SK-N-SH (cell line): ENCODE measurements at regions not wholly inside any gene's neighbourhood (a gene's known extent, or its start where the extent isn't known, plus 50 kb on each side); places are given as distances from the start of the nearest gene placed in this dataset.

Experiments used
- CTCF ChIA-PET: fragments of 300-600, 350-600 bp; formaldehyde crosslinking; extraction: SDS; loops from one replicate; lab custom pipeline; 2021; lab: Yijun Ruan, JAX
- POLR2A ChIA-PET: fragments of 350-600 bp; sonication (Branson Sonifier 250); formaldehyde crosslinking; extraction: SDS; loops from one replicate; lab custom pipeline; 2020; ENCODE audit warnings: antibody characterized with exemption, inconsistent platforms; lab: Yijun Ruan, JAX
- DNase-seq: peaks from one replicate; pipeline ENCODE4 v3.0.0; 2012
- H2AFZ ChIP-seq: fragments of 200-600 bp; sonication (generic); 2 replicates; pipeline ENCODE4 v1.8.1; 2016; ENCODE audit warnings: antibody characterized with exemption, mild to moderate bottlenecking, low read depth
- H3F3A ChIP-seq: fragments of 200-600 bp; sonication (generic); replicated peaks from 2 replicates; pipeline ENCODE3; 2016; ENCODE audit warnings: antibody characterized with exemption, mild to moderate bottlenecking; ENCODE audit not compliant: insufficient read depth
- H3K27ac ChIP-seq, 2 experiments: fragments of 200-500 bp in 1 of 2; fragments of 200-600 bp in 1 of 2; sonication (Bioruptor generic) in 1 of 2; sonication (generic), shearing (Covaris generic) in 1 of 2; 2 replicates each; pipeline versions ENCODE4 v1.5.1 to v1.6.1; 2014 to 2016; ENCODE audit warnings: low read depth in 2 of 2, inconsistent platforms in 1 of 2, low read length in 1 of 2, mild to moderate bottlenecking in 1 of 2, mixed read lengths in 1 of 2
- H3K27me3 ChIP-seq: fragments of 200-600 bp; sonication (generic), shearing (Covaris generic); 2 replicates; pipeline ENCODE4 v1.6.1; 2016; ENCODE audit warnings: mixed run types; ENCODE audit not compliant: insufficient read depth
- H3K36me3 ChIP-seq, 2 experiments: fragments of 200-500 bp in 1 of 2; fragments of 200-600 bp in 1 of 2; sonication (Bioruptor generic) in 1 of 2; sonication (generic) in 1 of 2; replicated peaks in 1 of 2; 2 replicates each; pipeline versions ENCODE3 to v1.5.1; 2014 to 2016; ENCODE audit warnings: low read length in 1 of 2, mild to moderate bottlenecking in 1 of 2; ENCODE audit not compliant: insufficient read depth in 2 of 2, control insufficient read depth in 1 of 2
- H3K4me1 ChIP-seq, 2 experiments: fragments of 200-500 bp in 1 of 2; fragments of 200-600 bp in 1 of 2; sonication (Bioruptor generic) in 1 of 2; sonication (generic), shearing (Covaris generic) in 1 of 2; 2 replicates each; pipeline versions ENCODE4 v1.5.1 to v1.6.1; 2014 to 2016; ENCODE audit warnings: low read depth in 1 of 2, low read length in 1 of 2, mixed run types in 1 of 2; ENCODE audit not compliant: insufficient read depth in 2 of 2, control insufficient read depth in 1 of 2
- H3K4me2 ChIP-seq: fragments of 200-600 bp; sonication (generic), shearing (Covaris generic); 2 replicates; pipeline ENCODE4 v1.6.1; 2017; ENCODE audit warnings: mixed run types
- H3K4me3 ChIP-seq, 2 experiments: fragments of 200-500 bp in 1 of 2; fragments of 200-600 bp in 1 of 2; sonication (Bioruptor generic) in 1 of 2; sonication (generic), shearing (Covaris generic) in 1 of 2; 2 replicates each; pipeline versions ENCODE4 v1.5.1 to v1.8.1; 2014 to 2016; ENCODE audit warnings: low read depth in 2 of 2, inconsistent platforms in 1 of 2, low read length in 1 of 2, mild to moderate bottlenecking in 1 of 2, mixed read lengths in 1 of 2, moderate library complexity in 1 of 2
- H3K79me2 ChIP-seq: fragments of 200-600 bp; sonication (generic); 2 replicates; pipeline ENCODE4 v1.8.1; 2017; ENCODE audit warnings: mild to moderate bottlenecking; ENCODE audit not compliant: insufficient read depth
- H3K9ac ChIP-seq: fragments of 200-600 bp; sonication (generic); 2 replicates; pipeline ENCODE4 v1.6.1; 2017; ENCODE audit warnings: mixed run types
- H3K9me2 ChIP-seq: fragments of 200-600 bp; sonication (generic); 2 replicates; pipeline ENCODE4 v1.6.1; 2017; ENCODE audit warnings: mixed run types
- H3K9me3 ChIP-seq: fragments of 200-600 bp; sonication (generic); 2 replicates; pipeline ENCODE4 v1.6.1; 2017; ENCODE audit warnings: mixed run types, mild to moderate bottlenecking, moderate library complexity
- H4K20me1 ChIP-seq: fragments of 200-600 bp; sonication (generic); 2 replicates; pipeline ENCODE4 v1.6.1; 2017; ENCODE audit warnings: mild to moderate bottlenecking, mixed run types; ENCODE audit not compliant: insufficient read depth
- EP300 ChIP-seq, 2 experiments: IDR thresholded peaks; 2 replicates each; pipeline versions ENCODE4 v1.4.0 to v1.6.1; 2012; ENCODE audit warnings: borderline replicate concordance in 1 of 2, low read depth in 1 of 2, low read length in 1 of 2
- FOSL2 ChIP-seq: IDR thresholded peaks from 2 replicates; pipeline ENCODE4 v1.4.0; 2012; ENCODE audit warnings: low read depth, mild to moderate bottlenecking, moderate library complexity, borderline replicate concordance
- JUND ChIP-seq: IDR thresholded peaks from 2 replicates; pipeline ENCODE4 v1.4.0; 2012
- RAD21 ChIP-seq: IDR thresholded peaks from 2 replicates; pipeline ENCODE4 v1.6.1; 2012; ENCODE audit warnings: mild to moderate bottlenecking, low read length
- RCOR1 ChIP-seq: fragments of 150-350 bp; IDR thresholded peaks from 2 replicates; pipeline ENCODE4 v1.6.1; 2017; ENCODE audit warnings: antibody characterized with exemption, low read length
- RXRA ChIP-seq: IDR thresholded peaks from 2 replicates; pipeline ENCODE4 v1.4.0; 2012; ENCODE audit warnings: low read depth, mild to moderate bottlenecking, borderline replicate concordance
- TAF1 ChIP-seq: IDR thresholded peaks from 2 replicates; pipeline ENCODE4 v1.6.1; 2012; ENCODE audit warnings: low read depth, mild to moderate bottlenecking, low read length, moderate library complexity, borderline replicate concordance
- WGBS: methylation state at CpG from one replicate; pipeline ENCODE4 v1.1.6; 2017; ENCODE audit warnings: low lambda C conversion rate; 5-methylcytosine and 5-hydroxymethylcytosine counted together
- TF ChIP-seq, protein P1 (sequence below): IDR thresholded peaks from 2 replicates; pipeline ENCODE4; 2012
- TF ChIP-seq, protein P2 (sequence below): IDR thresholded peaks from 2 replicates; pipeline ENCODE4 v1.4.0; 2012; ENCODE audit warnings: low read depth, borderline replicate concordance
- TF ChIP-seq, protein P3 (sequence below): IDR thresholded peaks from 2 replicates; pipeline ENCODE4 v1.6.1; 2012; ENCODE audit warnings: mild to moderate bottlenecking, low read depth, low read length, moderate library complexity

DNA sequence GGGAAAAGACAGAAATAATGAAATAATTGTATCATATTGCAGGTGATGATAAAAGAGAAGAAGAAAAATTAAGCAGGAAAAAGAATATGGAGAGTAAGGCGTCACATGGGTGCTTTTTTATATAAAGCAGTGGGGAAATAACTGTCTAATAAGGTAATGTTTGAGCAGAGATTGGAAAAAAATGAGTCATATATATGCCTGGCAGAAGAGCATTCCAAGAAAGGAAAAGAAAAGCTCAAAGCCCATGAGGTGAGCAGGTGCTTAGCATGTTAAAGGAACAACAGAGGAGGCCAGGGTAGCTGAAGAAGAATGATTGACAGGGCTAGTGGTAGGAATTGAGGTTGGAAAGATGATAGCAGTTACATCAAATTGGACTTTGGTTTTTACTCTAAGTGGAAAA is 739.5 kb downstream of the SORCS1 start:
- no peak overlapping the region; the same call in 1 of the 2 replicates for H3K9ac ChIP-seq
- H3K9me3 ChIP-seq = 0 out of 2 replicates have a peak, but pooled peaks cover 8% of the 10 kb centered on the region
- POLR2A ChIA-PET = no interaction called here
- H2AFZ ChIP-seq = no peak overlapping the region
- H3K36me3 ChIP-seq = peaks cover 0 to 2% of the 10 kb centered on the region in 2 experiments
- 10% methylated on average over 1 of the region's 1 CpG for WGBS
- H3K9me2 ChIP-seq = no peaks in the 10 kb centered on the region
- no peak for DNase-seq
- H4K20me1 ChIP-seq = no peaks in the 10 kb centered on the region
- H3K79me2 ChIP-seq = no peaks in the 10 kb centered on the region
- no peak overlapping the region for H3K4me2 ChIP-seq
- TF ChIP-seq, protein P1, sequence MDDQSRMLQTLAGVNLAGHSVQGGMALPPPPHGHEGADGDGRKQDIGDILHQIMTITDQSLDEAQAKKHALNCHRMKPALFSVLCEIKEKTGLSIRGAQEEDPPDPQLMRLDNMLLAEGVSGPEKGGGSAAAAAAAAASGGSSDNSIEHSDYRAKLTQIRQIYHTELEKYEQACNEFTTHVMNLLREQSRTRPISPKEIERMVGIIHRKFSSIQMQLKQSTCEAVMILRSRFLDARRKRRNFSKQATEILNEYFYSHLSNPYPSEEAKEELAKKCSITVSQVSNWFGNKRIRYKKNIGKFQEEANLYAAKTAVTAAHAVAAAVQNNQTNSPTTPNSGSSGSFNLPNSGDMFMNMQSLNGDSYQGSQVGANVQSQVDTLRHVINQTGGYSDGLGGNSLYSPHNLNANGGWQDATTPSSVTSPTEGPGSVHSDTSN = no peak
- TF ChIP-seq EP300 (IDR thresholded peaks at IDR 0.05; ENCODE audit: borderline replicate concordance in 1 of 2, low read depth in 1 of 2, low read length in 1 of 2) (no peak), FOSL2 (no peak), RCOR1 (no peak)
- TF ChIP-seq, protein P2, sequence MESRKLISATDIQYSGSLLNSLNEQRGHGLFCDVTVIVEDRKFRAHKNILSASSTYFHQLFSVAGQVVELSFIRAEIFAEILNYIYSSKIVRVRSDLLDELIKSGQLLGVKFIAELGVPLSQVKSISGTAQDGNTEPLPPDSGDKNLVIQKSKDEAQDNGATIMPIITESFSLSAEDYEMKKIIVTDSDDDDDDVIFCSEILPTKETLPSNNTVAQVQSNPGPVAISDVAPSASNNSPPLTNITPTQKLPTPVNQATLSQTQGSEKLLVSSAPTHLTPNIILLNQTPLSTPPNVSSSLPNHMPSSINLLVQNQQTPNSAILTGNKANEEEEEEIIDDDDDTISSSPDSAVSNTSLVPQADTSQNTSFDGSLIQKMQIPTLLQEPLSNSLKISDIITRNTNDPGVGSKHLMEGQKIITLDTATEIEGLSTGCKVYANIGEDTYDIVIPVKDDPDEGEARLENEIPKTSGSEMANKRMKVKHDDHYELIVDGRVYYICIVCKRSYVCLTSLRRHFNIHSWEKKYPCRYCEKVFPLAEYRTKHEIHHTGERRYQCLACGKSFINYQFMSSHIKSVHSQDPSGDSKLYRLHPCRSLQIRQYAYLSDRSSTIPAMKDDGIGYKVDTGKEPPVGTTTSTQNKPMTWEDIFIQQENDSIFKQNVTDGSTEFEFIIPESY = no peak
- TF ChIP-seq, all 33 proteins: peak for 0
- Histone ChIP-seq H3K4me1 (no peaks in the 10 kb centered on the region; a peak in 1 of 4 replicates), H3K4me3 (no peak overlapping the region), H3K27ac (peak overlapping the region in 1 of 2 experiments; percentile 75; a peak in 2 of 4 replicates), H3F3A (no peaks in the 10 kb centered on the region), H3K27me3 (no peaks in the 10 kb centered on the region)
- CTCF ChIA-PET = no interaction called here

DNA sequence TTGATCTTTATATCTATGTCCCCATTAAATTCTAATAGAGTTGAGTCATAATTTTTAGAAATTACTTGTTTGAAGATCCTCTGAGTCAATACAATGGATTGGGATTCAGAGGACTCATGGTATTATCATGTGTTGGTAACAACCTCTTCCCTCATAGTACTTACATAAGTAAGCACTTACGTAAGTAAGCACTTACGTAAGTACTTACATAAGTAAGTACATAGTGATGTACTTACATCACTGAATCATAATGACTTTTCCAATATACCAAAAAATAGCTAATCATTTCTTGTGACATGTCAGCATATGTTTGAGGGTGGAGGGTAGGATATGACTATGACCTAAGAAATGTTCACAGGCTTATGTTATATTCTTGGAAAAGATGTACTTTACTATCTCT is 740.5 kb downstream of the SORCS1 start:
- H3K36me3 ChIP-seq = peaks cover 0 to 2% of the 10 kb centered on the region in 2 experiments
- H3K27me3 ChIP-seq = no peaks in the 10 kb centered on the region
- no peak overlapping the region for H3K4me2 ChIP-seq
- H3K9me2 ChIP-seq = no peaks in the 10 kb centered on the region
- H3K79me2 ChIP-seq = no peaks in the 10 kb centered on the region
- H3K27ac ChIP-seq = peak overlapping the region in 1 of 2 experiments; percentile 75; a peak in 2 of 4 replicates
- H3K4me1 ChIP-seq = no peaks in the 10 kb centered on the region; a peak in 1 of 4 replicates
- ChIA-PET POLR2A (no interaction called here), CTCF (no interaction called here)
- no peak overlapping the region for H2AFZ ChIP-seq
- H3K9ac ChIP-seq = no peak overlapping the region
- TF ChIP-seq JUND (no peak), EP300 (IDR thresholded peaks at IDR 0.05; ENCODE audit: borderline replicate concordance in 1 of 2, low read depth in 1 of 2, low read length in 1 of 2) (no peak), RXRA (no peak), TAF1 (no peak), RAD21 (no peak)
- TF ChIP-seq, protein P3, sequence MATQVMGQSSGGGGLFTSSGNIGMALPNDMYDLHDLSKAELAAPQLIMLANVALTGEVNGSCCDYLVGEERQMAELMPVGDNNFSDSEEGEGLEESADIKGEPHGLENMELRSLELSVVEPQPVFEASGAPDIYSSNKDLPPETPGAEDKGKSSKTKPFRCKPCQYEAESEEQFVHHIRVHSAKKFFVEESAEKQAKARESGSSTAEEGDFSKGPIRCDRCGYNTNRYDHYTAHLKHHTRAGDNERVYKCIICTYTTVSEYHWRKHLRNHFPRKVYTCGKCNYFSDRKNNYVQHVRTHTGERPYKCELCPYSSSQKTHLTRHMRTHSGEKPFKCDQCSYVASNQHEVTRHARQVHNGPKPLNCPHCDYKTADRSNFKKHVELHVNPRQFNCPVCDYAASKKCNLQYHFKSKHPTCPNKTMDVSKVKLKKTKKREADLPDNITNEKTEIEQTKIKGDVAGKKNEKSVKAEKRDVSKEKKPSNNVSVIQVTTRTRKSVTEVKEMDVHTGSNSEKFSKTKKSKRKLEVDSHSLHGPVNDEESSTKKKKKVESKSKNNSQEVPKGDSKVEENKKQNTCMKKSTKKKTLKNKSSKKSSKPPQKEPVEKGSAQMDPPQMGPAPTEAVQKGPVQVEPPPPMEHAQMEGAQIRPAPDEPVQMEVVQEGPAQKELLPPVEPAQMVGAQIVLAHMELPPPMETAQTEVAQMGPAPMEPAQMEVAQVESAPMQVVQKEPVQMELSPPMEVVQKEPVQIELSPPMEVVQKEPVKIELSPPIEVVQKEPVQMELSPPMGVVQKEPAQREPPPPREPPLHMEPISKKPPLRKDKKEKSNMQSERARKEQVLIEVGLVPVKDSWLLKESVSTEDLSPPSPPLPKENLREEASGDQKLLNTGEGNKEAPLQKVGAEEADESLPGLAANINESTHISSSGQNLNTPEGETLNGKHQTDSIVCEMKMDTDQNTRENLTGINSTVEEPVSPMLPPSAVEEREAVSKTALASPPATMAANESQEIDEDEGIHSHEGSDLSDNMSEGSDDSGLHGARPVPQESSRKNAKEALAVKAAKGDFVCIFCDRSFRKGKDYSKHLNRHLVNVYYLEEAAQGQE = no peak
- no peaks in the 10 kb centered on the region for H3F3A ChIP-seq
- no peaks in the 10 kb centered on the region for H4K20me1 ChIP-seq
- 0 out of 2 replicates have a peak, but pooled peaks cover 5% of the 10 kb centered on the region for H3K9me3 ChIP-seq
- DNase-seq = no peak
- 39% methylated on average over 2 of the region's 2 CpGs for WGBS
- H3K4me3 ChIP-seq = no peak overlapping the region
